Suprapubic skin (tissue), 4 donors: ENCODE measurements at regions not wholly inside any gene's neighbourhood (a gene's known extent, or its start where the extent isn't known, plus 50 kb on each side); places are given as distances from the start of the nearest gene placed in this dataset.

Source experiments
- EP300 ChIP-seq: sonication (generic); formaldehyde crosslinking; IDR thresholded peaks from one replicate; pipeline ENCODE4 v1.6.1; 2017; ENCODE audit warnings: antibody characterized with exemption
- POLR2A ChIP-seq, 2 donors: fragments of 450-650 bp; IDR thresholded peaks; one replicate each; pipeline ENCODE4 v1.6.1; 2017; ENCODE audit warnings: antibody characterized with exemption in 2 of 2, mild to moderate bottlenecking in 2 of 2, moderate library complexity in 2 of 2
- POLR2AphosphoS5 ChIP-seq, 3 donors: sonication (generic); formaldehyde crosslinking; IDR thresholded peaks; one replicate each; pipeline ENCODE4 v1.6.1; 2017; ENCODE audit warnings: antibody characterized with exemption in 3 of 3
- TF ChIP-seq, protein P1 (sequence below), 2 donors: fragments of 200-600 bp in 1 of 2; fragments of 450-650 bp in 1 of 2; sonication (generic) in 1 of 2; IDR thresholded peaks; one replicate each; pipeline ENCODE4 v1.5.1; 2016 to 2019; ENCODE audit warnings: antibody characterized with exemption in 2 of 2, mild to moderate bottlenecking in 1 of 2, moderate library complexity in 1 of 2

DNA sequence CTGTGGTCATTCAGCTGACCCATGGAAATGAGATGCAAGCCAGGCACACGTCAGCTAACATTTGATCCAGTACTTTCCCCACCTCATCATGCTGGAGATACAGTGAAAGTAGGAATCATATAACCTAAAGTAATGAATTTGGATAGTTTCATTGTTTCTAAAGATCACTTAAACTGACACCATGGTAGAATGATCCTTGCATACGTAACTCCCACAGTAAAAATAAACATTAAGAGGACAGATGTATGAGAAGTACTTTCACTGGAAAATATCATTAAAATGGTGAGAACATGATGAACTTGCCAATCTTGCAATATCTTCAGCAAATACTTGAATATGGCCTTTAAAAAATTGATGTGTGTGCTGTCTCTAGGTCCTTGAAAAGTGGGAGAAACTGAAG is 85.4 kb downstream of the MAIP1 start:
- TF ChIP-seq, protein P1, sequence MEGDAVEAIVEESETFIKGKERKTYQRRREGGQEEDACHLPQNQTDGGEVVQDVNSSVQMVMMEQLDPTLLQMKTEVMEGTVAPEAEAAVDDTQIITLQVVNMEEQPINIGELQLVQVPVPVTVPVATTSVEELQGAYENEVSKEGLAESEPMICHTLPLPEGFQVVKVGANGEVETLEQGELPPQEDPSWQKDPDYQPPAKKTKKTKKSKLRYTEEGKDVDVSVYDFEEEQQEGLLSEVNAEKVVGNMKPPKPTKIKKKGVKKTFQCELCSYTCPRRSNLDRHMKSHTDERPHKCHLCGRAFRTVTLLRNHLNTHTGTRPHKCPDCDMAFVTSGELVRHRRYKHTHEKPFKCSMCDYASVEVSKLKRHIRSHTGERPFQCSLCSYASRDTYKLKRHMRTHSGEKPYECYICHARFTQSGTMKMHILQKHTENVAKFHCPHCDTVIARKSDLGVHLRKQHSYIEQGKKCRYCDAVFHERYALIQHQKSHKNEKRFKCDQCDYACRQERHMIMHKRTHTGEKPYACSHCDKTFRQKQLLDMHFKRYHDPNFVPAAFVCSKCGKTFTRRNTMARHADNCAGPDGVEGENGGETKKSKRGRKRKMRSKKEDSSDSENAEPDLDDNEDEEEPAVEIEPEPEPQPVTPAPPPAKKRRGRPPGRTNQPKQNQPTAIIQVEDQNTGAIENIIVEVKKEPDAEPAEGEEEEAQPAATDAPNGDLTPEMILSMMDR (IDR thresholded peaks at IDR 0.05), result no peak
- TF ChIP-seq POLR2A (IDR thresholded peaks at IDR 0.05) (no peak), POLR2AphosphoS5 (IDR thresholded peaks at IDR 0.05) (no peak), EP300 (no peak)
